ENCODE measurements at regions not wholly inside any gene's neighbourhood (a gene's known extent, or its start where the extent isn't known, plus 50 kb on each side); places are given as distances from the start of the nearest gene placed in this dataset.

DNA sequence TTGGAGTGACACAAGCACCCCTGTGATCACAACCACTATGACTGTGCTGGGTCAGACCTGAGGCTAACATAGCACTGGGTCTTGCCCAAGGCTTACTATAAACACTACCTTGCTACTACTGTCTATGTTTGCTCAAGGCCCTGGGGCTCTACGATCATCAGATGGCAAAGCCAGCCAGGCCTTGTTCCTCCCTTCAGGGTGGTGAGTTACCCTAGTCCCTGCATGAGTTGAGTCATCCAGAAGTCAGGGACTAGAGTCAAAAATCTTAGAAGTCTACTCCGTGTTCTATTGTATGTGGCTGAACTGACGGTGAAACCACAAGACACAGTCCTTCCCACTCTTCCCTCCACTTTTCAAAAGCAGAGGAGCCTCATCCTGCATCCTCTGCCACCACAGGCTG, 551.2 kb upstream of the FSIP2 start:
- Histone ChIP-seq H2AFZ (ENCODE audit: low read depth) (no peak overlapping the region), H3K4me1 (ENCODE audit: low read depth, poor library complexity, severe bottlenecking) (no peaks in the 10 kb centered on the region), H3K4me3 (IDR thresholded peaks at IDR 0.05; ENCODE audit: insufficient read depth, low read depth, low read length) (no peak overlapping the region), H3K79me2 (ENCODE audit: insufficient read depth, low read depth) (no peaks in the 10 kb centered on the region), H3K4me2 (no peak overlapping the region), H3K27me3 (ENCODE audit: insufficient read depth, low read depth) (no peaks in the 10 kb centered on the region), H4K20me1 (ENCODE audit: insufficient read depth) (no peaks in the 10 kb centered on the region), H3K27ac (no peak overlapping the region), H3K36me3 (ENCODE audit: insufficient read depth) (no peaks in the 10 kb centered on the region), H3K9ac (no peak overlapping the region)
- TF ChIP-seq, protein P1, sequence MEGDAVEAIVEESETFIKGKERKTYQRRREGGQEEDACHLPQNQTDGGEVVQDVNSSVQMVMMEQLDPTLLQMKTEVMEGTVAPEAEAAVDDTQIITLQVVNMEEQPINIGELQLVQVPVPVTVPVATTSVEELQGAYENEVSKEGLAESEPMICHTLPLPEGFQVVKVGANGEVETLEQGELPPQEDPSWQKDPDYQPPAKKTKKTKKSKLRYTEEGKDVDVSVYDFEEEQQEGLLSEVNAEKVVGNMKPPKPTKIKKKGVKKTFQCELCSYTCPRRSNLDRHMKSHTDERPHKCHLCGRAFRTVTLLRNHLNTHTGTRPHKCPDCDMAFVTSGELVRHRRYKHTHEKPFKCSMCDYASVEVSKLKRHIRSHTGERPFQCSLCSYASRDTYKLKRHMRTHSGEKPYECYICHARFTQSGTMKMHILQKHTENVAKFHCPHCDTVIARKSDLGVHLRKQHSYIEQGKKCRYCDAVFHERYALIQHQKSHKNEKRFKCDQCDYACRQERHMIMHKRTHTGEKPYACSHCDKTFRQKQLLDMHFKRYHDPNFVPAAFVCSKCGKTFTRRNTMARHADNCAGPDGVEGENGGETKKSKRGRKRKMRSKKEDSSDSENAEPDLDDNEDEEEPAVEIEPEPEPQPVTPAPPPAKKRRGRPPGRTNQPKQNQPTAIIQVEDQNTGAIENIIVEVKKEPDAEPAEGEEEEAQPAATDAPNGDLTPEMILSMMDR (conservative IDR thresholded peaks at IDR 0.05; ENCODE audit: low read depth, low read length) = no peak

DNA sequence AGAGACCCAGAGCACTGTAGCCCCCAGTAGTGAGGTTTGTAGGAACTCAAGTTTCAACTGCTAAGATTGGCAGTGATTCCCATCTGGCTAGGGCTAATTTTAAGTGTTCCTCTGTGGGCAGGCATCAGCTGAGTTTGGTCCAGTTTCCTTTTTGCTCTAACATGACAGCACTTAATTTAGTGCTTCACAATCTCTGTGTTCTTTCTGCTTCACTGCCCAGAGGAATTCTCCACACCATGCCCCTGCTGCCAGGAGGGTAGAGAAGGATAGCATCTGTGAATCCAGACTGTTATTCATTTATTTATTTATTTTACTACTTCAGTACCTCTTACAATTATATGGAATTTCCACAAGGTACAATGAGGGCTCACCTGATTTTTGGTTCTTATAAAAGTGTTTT, 549.9 kb upstream of the FSIP2 start:
- Histone ChIP-seq H3K4me1 (ENCODE audit: low read depth, poor library complexity, severe bottlenecking) (no peaks in the 10 kb centered on the region), H3K4me2 (no peak overlapping the region), H2AFZ (ENCODE audit: low read depth) (no peak overlapping the region), H3K27me3 (ENCODE audit: insufficient read depth, low read depth) (no peaks in the 10 kb centered on the region), H3K27ac (no peak overlapping the region), H3K9ac (no peak overlapping the region), H3K4me3 (IDR thresholded peaks at IDR 0.05; ENCODE audit: insufficient read depth, low read depth, low read length) (no peak overlapping the region), H3K79me2 (ENCODE audit: insufficient read depth, low read depth) (no peaks in the 10 kb centered on the region), H4K20me1 (ENCODE audit: insufficient read depth) (no peaks in the 10 kb centered on the region), H3K36me3 (ENCODE audit: insufficient read depth) (no peaks in the 10 kb centered on the region)
- TF ChIP-seq, protein P1 (conservative IDR thresholded peaks at IDR 0.05; ENCODE audit: low read depth, low read length) = no peak

DNA sequence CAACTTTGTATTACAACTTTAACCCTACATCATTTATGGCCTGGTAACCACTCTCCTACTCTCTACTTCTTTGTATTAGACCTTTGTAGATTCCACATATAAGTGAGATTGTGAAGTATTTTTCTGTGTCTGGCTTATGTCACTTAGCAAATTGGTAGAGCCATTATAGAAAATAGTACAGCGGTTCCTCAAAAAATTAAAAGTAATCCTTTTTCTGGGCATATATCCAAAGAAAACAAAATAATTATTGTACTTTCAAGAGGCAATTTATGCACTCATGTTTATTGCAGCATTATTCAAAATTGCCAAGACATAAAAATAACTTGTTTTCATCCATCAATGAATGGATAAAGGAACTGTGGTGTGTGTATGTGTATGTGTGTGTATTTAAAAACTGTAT, 537.5 kb upstream of the FSIP2 start:
- Histone ChIP-seq H3K27ac (no peak overlapping the region), H3K9ac (no peak overlapping the region), H3K4me2 (no peak overlapping the region), H3K79me2 (ENCODE audit: insufficient read depth, low read depth) (no peaks in the 10 kb centered on the region), H3K4me3 (IDR thresholded peaks at IDR 0.05; ENCODE audit: insufficient read depth, low read depth, low read length) (no peak overlapping the region), H3K27me3 (ENCODE audit: insufficient read depth, low read depth) (no peaks in the 10 kb centered on the region), H2AFZ (ENCODE audit: low read depth) (no peak overlapping the region), H3K36me3 (ENCODE audit: insufficient read depth) (no peaks in the 10 kb centered on the region), H4K20me1 (ENCODE audit: insufficient read depth) (no peaks in the 10 kb centered on the region), H3K4me1 (ENCODE audit: low read depth, poor library complexity, severe bottlenecking) (no peaks in the 10 kb centered on the region)
- TF ChIP-seq, protein P1 (conservative IDR thresholded peaks at IDR 0.05; ENCODE audit: low read depth, low read length) = no peak

DNA sequence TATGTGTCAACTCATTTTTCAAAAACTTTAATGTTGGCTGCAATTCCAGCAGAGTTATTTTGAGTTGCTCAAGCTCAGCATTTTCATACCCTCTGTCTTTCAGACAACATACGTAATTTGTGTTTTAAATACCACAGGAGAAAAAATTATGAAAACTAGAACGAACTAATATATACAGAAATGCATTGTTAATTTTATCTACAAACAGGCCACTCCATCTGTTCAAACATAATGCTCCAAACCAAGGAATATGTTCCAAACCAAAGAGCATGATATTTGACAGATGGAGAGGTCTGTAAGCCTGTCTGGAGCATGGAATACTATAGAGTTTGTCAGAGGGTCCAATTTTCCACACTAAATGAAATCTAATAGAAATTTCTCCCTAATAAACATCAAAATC, 536.2 kb upstream of the FSIP2 start:
- no peaks in the 10 kb centered on the region for H4K20me1 ChIP-seq (ENCODE audit: insufficient read depth)
- TF ChIP-seq, protein P1 (conservative IDR thresholded peaks at IDR 0.05; ENCODE audit: low read depth, low read length) = no peak
- no peak overlapping the region for H3K4me3 ChIP-seq (IDR thresholded peaks at IDR 0.05; ENCODE audit: insufficient read depth, low read depth, low read length)
- no peak overlapping the region for H2AFZ ChIP-seq (ENCODE audit: low read depth)
- H3K27me3 ChIP-seq (ENCODE audit: insufficient read depth, low read depth) = no peaks in the 10 kb centered on the region
- no peak overlapping the region for H3K27ac ChIP-seq
- H3K4me1 ChIP-seq (ENCODE audit: low read depth, poor library complexity, severe bottlenecking) = no peaks in the 10 kb centered on the region
- H3K36me3 ChIP-seq (ENCODE audit: insufficient read depth) = no peaks in the 10 kb centered on the region
- H3K9ac ChIP-seq = no peak overlapping the region
- no peak overlapping the region for H3K4me2 ChIP-seq
- no peaks in the 10 kb centered on the region for H3K79me2 ChIP-seq (ENCODE audit: insufficient read depth, low read depth)

Measured in KMS-11 (cell line).